Effector memory CD8-positive, alpha-beta T cell (primary cell): ENCODE measurements at regions not wholly inside any gene's neighbourhood (a gene's known extent, or its start where the extent isn't known, plus 50 kb on each side); places are given as distances from the start of the nearest gene placed in this dataset.

Experiments
- ATAC-seq: fragments of 150-1000 bp; cut with Tn5 transposase; replicated peaks from 2 replicates; pipeline ENCODE4 v1.10.0; 2021; ENCODE audit warnings: mild to moderate bottlenecking, moderate library complexity
- DNase-seq, 3 experiments: peaks; one replicate each; pipeline ENCODE4 v3.0.0; 2021
- H3K27ac Mint-ChIP-seq, 2 donors: one replicate each; pipeline ENCODE4 v1.8.0; 2022; ENCODE audit warnings: mild to moderate bottlenecking in 2 of 2, mixed read lengths in 2 of 2, moderate library complexity in 2 of 2
- H3K27me3 Mint-ChIP-seq, 2 donors: one replicate each; pipeline ENCODE4 v1.8.0; 2022; ENCODE audit warnings: mixed read lengths in 2 of 2
- H3K36me3 Mint-ChIP-seq: one replicate; pipeline ENCODE4 v1.8.0; 2022; ENCODE audit warnings: mild to moderate bottlenecking, moderate library complexity, mixed read lengths; ENCODE audit not compliant: insufficient read depth
- H3K4me1 Mint-ChIP-seq, 2 donors: one replicate each; pipeline ENCODE4 v1.8.0; 2022; ENCODE audit warnings: low read depth in 2 of 2, mixed read lengths in 2 of 2
- H3K4me3 Mint-ChIP-seq, 2 donors: one replicate each; pipeline ENCODE4 v1.8.0; 2022; ENCODE audit warnings: mild to moderate bottlenecking in 2 of 2, mixed read lengths in 2 of 2, moderate library complexity in 2 of 2
- H3K9me3 Mint-ChIP-seq, 2 donors: one replicate each; pipeline ENCODE4 v1.8.0; 2022; ENCODE audit warnings: mixed read lengths in 2 of 2

GRCh38 chr4:165757451-165757850, 115.6 kb upstream of the TLL1 start:
- no peak for DNase-seq
- H3K4me1 Mint-ChIP-seq, result no peaks in the 10 kb centered on the region
- H3K36me3 Mint-ChIP-seq, result peaks cover 3% of the 10 kb centered on the region
- ATAC-seq, result no peak
- H3K27me3 Mint-ChIP-seq, result no peaks in the 10 kb centered on the region
- H3K27ac Mint-ChIP-seq, result no peak overlapping the region
- H3K9me3 Mint-ChIP-seq, result peaks cover 0 to 5% of the 10 kb centered on the region in 2 donors
- H3K4me3 Mint-ChIP-seq, result no peak overlapping the region

GRCh38 chr4:165758086-165758485, 115.0 kb upstream of the TLL1 start:
- Mint-ChIP-seq H3K4me1 (no peaks in the 10 kb centered on the region), H3K36me3 (peaks cover 3% of the 10 kb centered on the region), H3K9me3 (peaks cover 0 to 5% of the 10 kb centered on the region in 2 donors)

GRCh38 chr4:165760182-165760581, 112.9 kb upstream of the TLL1 start:
- ATAC-seq (no peak), DNase-seq (no peak)
- Mint-ChIP-seq H3K4me3 (no peak overlapping the region), H3K27me3 (no peaks in the 10 kb centered on the region), H3K27ac (no peak overlapping the region), H3K9me3 (peaks cover 0 to 4% of the 10 kb centered on the region in 2 donors), H3K4me1 (no peaks in the 10 kb centered on the region), H3K36me3 (peaks cover 3% of the 10 kb centered on the region)

More at GRCh38 chr4:165758086-165758485, 115.0 kb upstream of the TLL1 start:
- ATAC-seq (no peak), DNase-seq (no peak)
- H3K4me3 Mint-ChIP-seq, result no peak overlapping the region
- no peak overlapping the region for H3K27ac Mint-ChIP-seq
- no peaks in the 10 kb centered on the region for H3K27me3 Mint-ChIP-seq

GRCh38 chr4:165761963-165762362, 111.1 kb upstream of the TLL1 start:
- Mint-ChIP-seq H3K36me3 (no peaks in the 10 kb centered on the region), H3K4me3 (no peak overlapping the region), H3K9me3 (peaks cover 0 to 3% of the 10 kb centered on the region in 2 donors), H3K27me3 (no peaks in the 10 kb centered on the region), H3K27ac (no peak overlapping the region), H3K4me1 (no peaks in the 10 kb centered on the region)
- DNase-seq (no peak), ATAC-seq (no peak)

GRCh38 chr4:165763640-165764039, 109.4 kb upstream of the TLL1 start:
- no peak overlapping the region for H3K27ac Mint-ChIP-seq
- H3K4me1 Mint-ChIP-seq, result no peaks in the 10 kb centered on the region
- ATAC-seq (no peak), DNase-seq (no peak)
- no peaks in the 10 kb centered on the region for H3K27me3 Mint-ChIP-seq
- H3K4me3 Mint-ChIP-seq, result no peak overlapping the region
- H3K9me3 Mint-ChIP-seq, result peaks cover 0 to 3% of the 10 kb centered on the region in 2 donors
- no peaks in the 10 kb centered on the region for H3K36me3 Mint-ChIP-seq

- no peaks in the 10 kb centered on the region for H3K27me3 Mint-ChIP-seq
- DNase-seq, result no peak
- no peaks in the 10 kb centered on the region for H3K36me3 Mint-ChIP-seq
Measured at GRCh38 chr4:165765053-165765452, 108.0 kb upstream of the TLL1 start.

GRCh38 chr4:165766018-165766417, 107.0 kb upstream of the TLL1 start:
- H3K27ac Mint-ChIP-seq, result no peak overlapping the region
- ATAC-seq, result no peak
- no peak for DNase-seq
- no peaks in the 10 kb centered on the region for H3K9me3 Mint-ChIP-seq
- no peaks in the 10 kb centered on the region for H3K36me3 Mint-ChIP-seq
- no peaks in the 10 kb centered on the region for H3K4me1 Mint-ChIP-seq
- no peak overlapping the region for H3K4me3 Mint-ChIP-seq
- H3K27me3 Mint-ChIP-seq, result no peaks in the 10 kb centered on the region

More at GRCh38 chr4:165765053-165765452, 108.0 kb upstream of the TLL1 start:
- Mint-ChIP-seq H3K4me1 (no peaks in the 10 kb centered on the region), H3K4me3 (no peak overlapping the region), H3K27ac (no peak overlapping the region), H3K9me3 (no peaks in the 10 kb centered on the region)
- no peak for ATAC-seq

GRCh38 chr4:165766976-165767375, 106.1 kb upstream of the TLL1 start:
- ATAC-seq, result no peak
- no peaks in the 10 kb centered on the region for H3K36me3 Mint-ChIP-seq
- no peak for DNase-seq
- no peaks in the 10 kb centered on the region for H3K4me1 Mint-ChIP-seq
- H3K27ac Mint-ChIP-seq, result no peak overlapping the region
- H3K4me3 Mint-ChIP-seq, result no peak overlapping the region
- H3K9me3 Mint-ChIP-seq, result no peaks in the 10 kb centered on the region
- H3K27me3 Mint-ChIP-seq, result no peaks in the 10 kb centered on the region

GRCh38 chr4:165767671-165768070, 105.4 kb upstream of the TLL1 start:
- Mint-ChIP-seq H3K36me3 (no peaks in the 10 kb centered on the region), H3K4me1 (no peaks in the 10 kb centered on the region), H3K27ac (no peak overlapping the region), H3K4me3 (no peak overlapping the region), H3K9me3 (peaks cover 0 to 1% of the 10 kb centered on the region in 2 donors), H3K27me3 (no peaks in the 10 kb centered on the region)
- DNase-seq (no peak), ATAC-seq (no peak)

- Mint-ChIP-seq H3K27ac (no peak overlapping the region), H3K36me3 (no peaks in the 10 kb centered on the region)
Measured at GRCh38 chr4:165768281-165768680, 104.8 kb upstream of the TLL1 start.

GRCh38 chr4:165774326-165774725, 98.7 kb upstream of the TLL1 start:
- peaks cover 5 to 7% of the 10 kb centered on the region in 2 donors for H3K9me3 Mint-ChIP-seq
- ATAC-seq, result no peak
- H3K4me1 Mint-ChIP-seq, result no peaks in the 10 kb centered on the region
- no peaks in the 10 kb centered on the region for H3K27me3 Mint-ChIP-seq
- no peaks in the 10 kb centered on the region for H3K36me3 Mint-ChIP-seq
- H3K27ac Mint-ChIP-seq, result no peak overlapping the region
- no peak overlapping the region for H3K4me3 Mint-ChIP-seq
- no peak for DNase-seq

More at GRCh38 chr4:165768281-165768680, 104.8 kb upstream of the TLL1 start:
- ATAC-seq, result no peak
- no peaks in the 10 kb centered on the region for H3K27me3 Mint-ChIP-seq
- peaks cover 0 to 1% of the 10 kb centered on the region in 2 donors for H3K9me3 Mint-ChIP-seq
- no peak overlapping the region for H3K4me3 Mint-ChIP-seq
- H3K4me1 Mint-ChIP-seq, result no peaks in the 10 kb centered on the region
- no peak for DNase-seq

GRCh38 chr4:165779950-165780670, 92.9 kb upstream of the TLL1 start:
- no peak overlapping the region for H3K4me3 Mint-ChIP-seq
- no peaks in the 10 kb centered on the region for H3K27me3 Mint-ChIP-seq
- H3K36me3 Mint-ChIP-seq, result no peaks in the 10 kb centered on the region
- DNase-seq (no peak), ATAC-seq (no peak)
- H3K4me1 Mint-ChIP-seq, result no peaks in the 10 kb centered on the region
- H3K9me3 Mint-ChIP-seq, result peaks cover 5 to 14% of the 10 kb centered on the region in 2 donors
- no peak overlapping the region for H3K27ac Mint-ChIP-seq

GRCh38 chr4:165780735-165781134, 92.3 kb upstream of the TLL1 start:
- ATAC-seq (no peak), DNase-seq (no peak)
- H3K27ac Mint-ChIP-seq, result no peak overlapping the region
- no peaks in the 10 kb centered on the region for H3K36me3 Mint-ChIP-seq
- no peaks in the 10 kb centered on the region for H3K4me1 Mint-ChIP-seq
- peaks cover 5 to 14% of the 10 kb centered on the region in 2 donors for H3K9me3 Mint-ChIP-seq
- H3K4me3 Mint-ChIP-seq, result no peak overlapping the region
- H3K27me3 Mint-ChIP-seq, result no peaks in the 10 kb centered on the region

- no peaks in the 10 kb centered on the region for H3K27me3 Mint-ChIP-seq
- no peak overlapping the region for H3K27ac Mint-ChIP-seq
- H3K4me3 Mint-ChIP-seq, result no peak overlapping the region
- DNase-seq (no peak), ATAC-seq (no peak)
- no peaks in the 10 kb centered on the region for H3K36me3 Mint-ChIP-seq
- peaks cover 2 to 9% of the 10 kb centered on the region in 2 donors for H3K9me3 Mint-ChIP-seq
- no peaks in the 10 kb centered on the region for H3K4me1 Mint-ChIP-seq
Measured at GRCh38 chr4:165782623-165783022, 90.4 kb upstream of the TLL1 start.
